ENCODE measurements at regions not wholly inside any gene's neighbourhood (a gene's known extent, or its start where the extent isn't known, plus 50 kb on each side); places are given as distances from the start of the nearest gene placed in this dataset.
A peak's percentile ranks its signal among the peaks of the same experiment; 100 is the strongest.

GRCh38 chr1:173302890-173303829, 96.0 kb upstream of the TNFSF4 start (continued):
- TF ChIP-seq TARDBP (IDR thresholded peaks at IDR 0.05) (no peak), CTBP1 (IDR thresholded peaks at IDR 0.05; ENCODE audit: borderline replicate concordance) (peak; percentile 87), ZNF347 (CRISPR knock-in tag; IDR thresholded peaks at IDR 0.05; ENCODE audit: low read depth) (no peak), DEAF1 (CRISPR knock-in tag; IDR thresholded peaks at IDR 0.05) (no peak), MTA2 (IDR thresholded peaks at IDR 0.05; ENCODE audit: low read depth) (peak; percentile 52; the same call in 1 of the 2 replicates), ARID3A (IDR thresholded peaks at IDR 0.05; ENCODE audit: borderline replicate concordance, low read depth, low read length) (peak; percentile 64; the same call in 1 of the 2 replicates), ZNF24 (IDR thresholded peaks at IDR 0.05) (peak; percentile 44; the same call in 1 of the 2 replicates), TSHZ1 (CRISPR knock-in tag; IDR thresholded peaks at IDR 0.05) (no peak), ATF4 (CRISPR knock-in tag; IDR thresholded peaks at IDR 0.05) (0 out of 2 replicates have a peak, but pooled peaks have one; percentile 25), POU5F1 (IDR thresholded peaks at IDR 0.05; ENCODE audit: borderline replicate concordance, low read depth, low read length, partially characterized antibody) (no peak), ZFP30 (CRISPR knock-in tag; IDR thresholded peaks at IDR 0.05; ENCODE audit: borderline replicate concordance) (no peak), SP1 (CRISPR knock-in tag; IDR thresholded peaks at IDR 0.05) (no peak), HEY1 (CRISPR knock-in tag; IDR thresholded peaks at IDR 0.05; ENCODE audit: borderline replicate concordance) (no peak), PREB (CRISPR knock-in tag; IDR thresholded peaks at IDR 0.05) (no peak), KHSRP (IDR thresholded peaks at IDR 0.05) (no peak), CTCF (IDR thresholded peaks at IDR 0.05 in 2 of 3, conservative IDR thresholded peaks at IDR 0.05 in 1 of 3; ENCODE audit: insufficient read depth in 2 of 3, low read depth in 1 of 3, low read length in 3 of 3) (no peak)
